ENCODE measurements at regions not wholly inside any gene's neighbourhood (a gene's known extent, or its start where the extent isn't known, plus 50 kb on each side); places are given as distances from the start of the nearest gene placed in this dataset.

DNA sequence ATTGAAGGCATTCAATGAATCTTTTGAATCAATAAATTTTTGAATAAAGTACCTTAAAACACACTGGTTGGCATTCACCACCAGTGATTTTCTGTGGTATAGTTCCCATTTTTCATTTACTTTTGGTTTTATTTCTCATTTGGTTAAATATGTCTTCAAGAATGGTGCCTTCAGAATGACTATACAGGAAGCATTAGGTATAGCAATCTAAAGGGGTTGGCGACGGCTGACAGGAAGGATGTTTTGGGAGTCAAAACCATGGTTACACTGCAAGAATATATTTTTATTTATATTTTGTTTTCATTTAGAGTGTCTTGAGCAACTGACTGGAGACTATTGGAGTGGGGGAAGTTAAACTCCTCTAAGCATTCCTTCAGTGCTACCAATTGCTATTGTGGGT lies 235.7 kb downstream of the HTR1A start:
- DNase-seq = no peak

DNA sequence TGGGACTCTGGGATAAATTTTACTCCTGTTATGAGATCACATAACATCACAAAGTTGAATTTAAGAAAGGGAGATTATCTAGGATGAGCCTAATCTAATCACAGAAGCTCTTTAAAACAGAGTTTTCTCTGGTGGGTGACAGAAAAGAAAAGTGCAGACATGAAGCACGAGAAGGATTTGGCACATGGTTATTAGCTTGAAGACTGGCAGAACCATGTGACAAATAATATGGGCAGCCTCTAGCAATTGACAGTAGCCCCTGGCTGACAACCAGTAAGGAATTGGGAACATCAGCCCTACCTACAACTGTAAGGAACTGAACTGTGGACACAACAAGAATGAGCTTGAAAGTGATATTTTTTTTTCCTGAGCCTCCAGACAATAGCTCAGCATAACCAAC lies 243.1 kb downstream of the HTR1A start:
- no peak for DNase-seq

DNA sequence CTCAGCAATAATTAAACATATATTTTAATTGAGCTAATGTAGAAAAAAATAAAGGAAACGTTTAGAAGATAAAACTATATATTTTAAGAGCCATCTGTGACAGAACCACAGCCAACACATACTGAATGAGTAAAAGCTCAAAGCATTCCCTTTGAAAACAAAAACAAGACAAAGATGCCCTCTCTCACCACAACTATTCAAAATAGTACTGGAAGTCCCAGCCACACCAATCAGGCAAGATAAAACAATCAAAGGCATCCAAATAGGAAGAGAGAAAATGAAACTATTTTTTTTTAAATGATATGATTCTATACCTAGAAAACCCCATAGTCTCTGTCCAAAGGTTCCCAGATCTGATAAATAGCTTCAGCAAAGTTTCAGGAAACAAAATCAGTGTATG lies 262.0 kb downstream of the HTR1A start:
- DNase-seq = no peak

DNA sequence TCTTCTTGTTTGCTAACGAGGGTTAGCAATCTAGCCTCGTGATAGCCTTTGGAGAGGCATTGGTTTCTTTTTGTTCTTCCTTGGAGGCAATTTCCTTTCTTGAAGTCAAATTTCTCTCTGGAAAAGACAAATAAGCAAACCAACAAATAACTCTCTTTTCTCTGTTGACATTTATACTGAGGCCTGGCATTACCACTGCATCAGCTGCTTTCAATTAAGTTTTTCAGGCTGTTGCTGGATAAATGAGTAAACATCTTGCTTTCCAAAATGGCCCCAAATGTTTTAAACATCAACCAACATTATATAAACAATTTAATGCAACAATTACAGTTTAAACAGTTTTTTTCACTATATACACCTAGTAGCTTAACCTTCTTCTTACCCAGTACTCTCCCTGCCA lies 264.4 kb downstream of the HTR1A start:
- DNase-seq = no peak

DNA sequence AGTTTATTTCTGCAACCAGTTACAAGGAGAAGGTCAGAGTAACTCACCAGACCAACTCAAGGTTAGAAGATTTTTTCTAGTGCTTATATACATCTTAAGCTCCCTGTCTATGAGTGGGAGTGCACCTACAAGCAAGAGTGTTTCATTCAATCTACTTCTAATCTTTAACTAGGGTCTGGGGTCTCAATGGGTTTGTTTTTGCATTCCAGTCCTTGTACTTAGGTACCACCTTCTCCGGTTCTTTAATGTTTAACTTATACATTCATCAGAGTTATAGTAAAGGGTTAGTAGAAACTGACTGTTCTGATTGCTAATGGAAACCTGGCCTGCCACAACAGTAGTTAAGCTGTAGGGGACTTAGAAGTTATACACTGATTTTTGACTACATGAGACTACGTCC lies 271.7 kb downstream of the HTR1A start:
- no peak for DNase-seq

DNA sequence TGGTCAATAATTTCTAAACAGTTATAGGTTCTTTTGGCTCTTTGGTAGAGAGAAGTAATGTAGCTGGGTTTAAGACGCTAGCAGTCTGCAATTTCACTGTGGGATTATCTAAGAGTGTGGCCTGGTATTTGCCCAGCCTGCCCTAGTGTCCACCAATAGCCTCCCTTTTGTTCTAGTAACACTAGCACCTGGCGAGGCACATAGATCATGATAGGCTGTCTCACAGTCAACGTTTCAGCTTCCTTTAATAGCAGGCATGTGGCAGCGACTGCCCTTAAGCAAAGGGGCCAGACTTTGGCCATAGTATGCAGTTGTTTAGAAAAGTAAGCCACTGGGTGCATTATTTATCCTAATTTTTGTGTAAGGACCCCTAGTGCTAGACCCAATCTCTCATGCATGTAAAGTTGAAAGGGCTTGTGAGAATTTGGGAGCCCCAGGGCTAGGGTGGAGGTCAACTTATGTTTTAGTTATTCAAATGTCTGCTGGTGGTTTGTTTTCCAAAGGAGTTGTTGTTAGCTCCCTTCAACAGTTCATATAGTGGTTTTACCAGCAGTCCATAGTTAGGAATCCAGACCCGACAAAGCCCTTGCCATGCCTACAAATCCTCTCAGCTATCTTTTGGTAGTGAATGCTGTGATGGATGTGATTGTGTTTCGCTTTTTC lies 274.3 kb downstream of the HTR1A start:
- no peak for DNase-seq

DNA sequence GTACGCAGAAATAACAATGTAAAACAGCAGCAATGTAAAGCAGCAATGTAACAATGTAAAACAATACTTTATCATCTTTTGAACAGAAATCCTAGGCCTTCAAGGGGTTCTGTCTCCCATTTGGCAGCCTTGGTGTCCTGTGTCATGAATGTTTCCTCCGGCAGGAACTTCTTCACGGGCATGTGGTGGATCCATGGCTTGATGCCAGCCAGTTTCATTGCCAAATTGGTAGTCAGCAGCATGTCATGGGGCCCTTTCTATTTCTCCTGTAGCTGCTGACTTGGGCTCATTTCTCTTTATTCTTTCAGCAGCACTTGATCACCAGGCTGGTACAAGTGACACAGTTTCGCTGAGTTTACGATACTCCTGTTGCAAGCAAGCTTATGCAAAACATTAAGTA lies 275.3 kb downstream of the HTR1A start:
- no peak for DNase-seq

DNA sequence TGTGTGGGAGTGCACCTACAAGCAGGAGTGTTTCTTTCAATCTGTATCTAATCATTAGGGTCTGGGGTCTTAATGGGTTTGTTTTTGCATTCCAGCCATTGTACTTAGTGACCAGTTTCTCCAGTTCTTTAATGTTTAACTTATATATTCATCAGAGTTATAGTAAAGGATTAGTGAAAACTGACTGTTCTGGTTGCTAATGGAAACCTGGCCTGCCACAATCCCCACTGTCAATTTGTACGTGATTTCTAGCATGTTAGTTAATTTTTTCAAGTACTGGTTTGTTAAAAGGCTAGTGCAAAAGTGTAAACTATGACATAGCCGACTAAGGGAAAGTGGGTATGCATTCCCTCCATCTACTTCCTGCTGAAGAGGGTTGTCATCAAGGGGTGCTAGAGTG lies 276.1 kb downstream of the HTR1A start:
- DNase-seq = no peak

DNA sequence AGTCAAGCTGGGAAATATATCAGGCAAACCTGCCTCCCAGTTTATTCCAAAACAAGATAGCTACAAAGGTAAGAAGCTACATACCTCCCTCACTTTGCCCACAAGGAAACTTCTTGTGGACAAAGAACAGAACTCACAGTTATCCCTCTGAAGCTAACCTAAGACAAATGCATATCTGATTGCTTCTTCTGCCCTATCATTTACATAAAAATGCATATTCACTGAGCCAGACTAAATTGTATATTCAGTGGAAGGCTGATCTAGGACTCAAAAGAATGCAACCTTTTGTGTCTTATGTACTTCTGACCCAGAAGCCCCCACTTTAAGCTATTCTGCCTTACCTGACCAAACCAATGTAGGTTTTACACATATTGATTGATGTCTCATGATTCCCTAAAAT lies 276.8 kb downstream of the HTR1A start:
- no peak for DNase-seq

DNA sequence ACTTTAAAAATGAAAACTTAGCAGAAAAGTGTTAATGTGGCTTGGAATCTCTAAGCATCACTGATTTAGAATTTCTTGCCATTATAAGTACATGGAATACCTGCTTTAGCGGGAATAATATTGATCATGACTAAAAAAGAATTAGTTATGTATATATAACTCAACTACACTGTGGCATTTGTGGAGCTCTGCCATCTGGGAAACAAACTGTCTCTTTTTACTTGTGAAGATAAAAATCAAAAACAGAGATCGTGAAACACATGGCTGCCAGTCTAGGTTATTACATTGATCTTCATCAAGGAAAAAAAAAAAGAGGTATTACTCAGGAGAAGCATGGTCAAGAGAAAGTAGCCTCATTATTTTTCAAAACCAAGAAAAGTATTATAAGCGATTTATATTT lies 287.4 kb downstream of the HTR1A start:
- no peak for DNase-seq

DNA sequence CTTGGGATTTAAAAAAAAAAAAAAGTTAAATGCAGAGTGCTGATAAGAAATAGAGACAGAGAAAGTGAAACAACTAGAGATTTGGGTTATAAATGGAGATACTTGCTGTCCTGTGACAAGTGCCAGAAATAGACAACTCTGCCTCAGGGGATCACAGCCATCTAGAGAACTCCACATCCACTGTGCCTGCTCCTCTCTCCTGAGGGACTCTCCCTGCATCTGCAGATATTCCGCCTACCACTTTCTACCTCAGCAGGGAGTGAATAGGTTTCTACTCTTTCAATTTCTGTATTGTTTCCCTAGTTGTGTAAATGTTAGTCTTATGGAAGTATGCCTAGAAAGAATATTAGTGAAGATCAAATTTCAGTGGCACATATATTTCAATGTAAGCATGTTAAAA lies 307.2 kb downstream of the HTR1A start:
- DNase-seq = peak in 1 of 2 experiments; percentile 37

DNA sequence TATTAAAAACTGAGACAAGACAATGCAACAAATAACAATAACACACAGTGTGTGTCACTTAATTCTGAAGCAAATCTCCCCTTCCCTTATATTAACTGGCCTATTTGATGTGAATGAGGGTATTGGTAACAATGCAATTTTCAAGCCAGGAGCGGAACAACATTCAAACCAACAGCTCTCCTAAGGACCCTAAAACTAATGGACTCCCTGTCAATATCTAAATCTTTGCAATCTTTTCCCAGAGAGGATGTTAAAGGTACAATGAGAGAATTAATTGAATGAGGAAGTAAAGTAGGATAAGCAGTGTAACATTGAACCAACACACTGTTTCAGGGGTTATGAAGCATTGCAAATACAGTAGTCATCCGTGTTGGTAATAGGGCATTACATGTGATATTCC lies 311.7 kb downstream of the HTR1A start:
- no peak for DNase-seq

DNA sequence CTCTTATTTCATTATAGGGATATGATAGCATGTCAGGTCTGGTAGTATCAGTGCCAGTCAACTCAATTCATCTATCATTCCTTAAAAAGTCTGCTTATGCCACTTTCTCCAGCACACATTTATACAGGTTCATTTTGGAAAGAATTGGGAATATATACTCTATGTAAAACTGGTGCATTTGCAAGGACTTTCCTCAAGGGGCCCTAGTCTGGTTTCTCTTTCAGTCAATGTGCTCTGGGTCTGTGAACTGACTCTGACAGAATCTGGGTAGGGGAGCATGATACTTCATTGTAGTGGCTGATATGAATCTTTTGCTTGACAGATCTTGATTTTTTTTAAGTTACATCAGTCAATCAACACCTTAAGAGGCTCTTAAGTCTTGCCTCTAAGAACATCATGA lies 313.9 kb downstream of the HTR1A start:
- DNase-seq = peak in 1 of 2 experiments; percentile 5

DNA sequence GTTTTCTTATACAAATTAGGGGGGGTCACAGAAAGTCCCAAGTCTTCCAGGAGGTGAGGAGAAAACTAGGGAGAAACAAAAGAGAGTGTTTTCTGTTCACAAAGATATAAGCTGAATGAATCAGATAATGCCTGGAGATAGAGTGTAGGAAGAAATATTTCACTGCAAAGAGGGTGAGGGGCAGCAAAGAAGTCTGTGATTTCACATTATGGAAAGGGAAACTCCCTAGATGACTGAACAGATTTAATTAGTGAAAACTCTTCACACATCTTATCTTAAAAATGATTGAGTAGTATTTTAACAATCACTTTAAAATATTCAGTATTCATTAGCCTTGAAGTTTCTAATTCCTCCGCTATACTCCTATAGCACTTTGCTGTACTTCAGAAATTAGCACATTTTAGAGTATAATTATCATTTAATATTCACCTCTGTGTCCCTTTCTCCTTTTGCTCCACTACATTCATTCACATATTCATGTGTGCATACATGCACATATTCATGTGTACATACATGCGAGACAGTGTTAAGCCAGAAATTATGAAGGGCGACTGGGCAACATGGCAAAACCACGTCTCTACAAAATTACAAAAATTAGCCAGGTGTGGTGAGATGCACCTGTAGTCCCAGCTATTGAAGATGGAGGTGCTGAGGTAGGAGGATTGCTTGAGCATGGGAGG lies 332.2 kb downstream of the HTR1A start:
- DNase-seq = no peak

DNA sequence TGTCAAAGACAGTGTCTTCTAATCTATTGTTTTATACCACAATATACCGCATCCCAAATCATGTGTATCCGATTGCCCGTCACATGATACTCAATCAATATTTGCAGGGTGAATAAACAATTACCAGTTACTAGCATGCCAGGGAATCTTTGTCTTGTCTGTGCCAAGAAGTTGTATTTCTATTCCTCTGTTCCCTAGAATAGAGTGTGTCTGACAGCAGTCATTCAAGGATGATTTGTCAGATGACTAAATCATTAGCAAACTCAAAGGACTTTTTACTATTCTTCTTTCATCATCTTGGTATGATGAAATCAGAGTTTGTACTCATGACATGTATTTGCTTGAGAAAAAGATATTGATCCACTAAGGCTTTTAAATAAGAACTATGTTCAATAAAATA lies 348.8 kb downstream of the HTR1A start:
- no peak for DNase-seq

DNA sequence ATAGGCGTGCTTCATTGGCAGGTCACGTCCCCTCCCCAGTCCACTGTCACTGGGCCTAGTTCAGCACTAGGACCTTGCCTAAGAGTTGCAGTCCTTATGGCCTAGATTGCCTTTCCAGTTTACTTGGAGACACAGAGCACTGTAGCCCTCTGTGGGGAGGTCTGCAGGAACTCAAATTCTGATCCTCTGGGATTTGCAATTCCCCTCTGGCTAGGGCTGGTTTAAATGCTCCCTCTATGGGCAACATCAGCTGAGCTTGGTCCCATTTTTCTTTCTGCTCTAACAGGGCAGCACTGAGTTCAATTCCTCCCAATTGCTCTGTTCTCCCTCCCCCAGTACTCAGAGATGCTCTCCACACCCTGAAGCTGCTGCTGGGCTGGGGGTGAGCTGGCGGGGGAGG lies 358.2 kb downstream of the HTR1A start:
- no peak for DNase-seq

DNA sequence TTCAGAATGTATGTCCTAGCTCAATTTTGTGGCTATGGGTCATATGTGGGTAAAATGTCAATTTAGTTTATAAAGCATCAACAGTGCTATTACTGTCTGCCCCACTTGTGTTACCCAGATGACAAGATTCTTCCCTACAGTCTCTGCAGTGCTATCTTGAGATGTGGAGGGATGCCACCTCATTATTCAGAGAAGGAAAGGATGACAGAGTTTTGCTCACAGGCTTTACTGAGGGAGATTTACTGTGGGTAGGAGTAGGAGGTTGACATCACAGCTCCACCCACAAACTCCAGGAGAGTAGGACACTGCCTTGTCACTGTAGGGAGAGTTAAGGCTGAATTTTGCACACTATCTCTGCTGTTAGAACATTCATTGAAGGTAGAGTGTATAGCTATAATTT lies 359.3 kb downstream of the HTR1A start:
- DNase-seq = no peak

DNA sequence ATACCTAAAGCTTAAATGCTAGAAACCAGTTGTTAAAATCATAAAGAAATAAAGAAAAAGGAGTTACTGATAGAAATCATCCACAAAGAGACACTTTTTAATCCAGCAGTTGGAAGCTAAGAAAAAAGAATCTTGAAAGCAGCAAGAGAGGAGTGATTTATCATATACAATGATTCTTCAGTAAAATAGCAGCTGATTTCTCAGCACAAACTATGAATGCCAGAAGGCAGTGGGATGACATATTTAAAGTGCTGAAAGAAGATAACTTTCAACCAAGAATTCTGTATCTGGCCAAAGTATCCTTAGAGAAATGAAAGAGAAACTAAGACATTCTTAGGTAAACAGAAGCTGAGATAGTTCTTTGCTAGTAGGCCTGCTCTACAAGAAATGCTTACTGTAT lies 366.0 kb downstream of the HTR1A start:
- no peak for DNase-seq

DNA sequence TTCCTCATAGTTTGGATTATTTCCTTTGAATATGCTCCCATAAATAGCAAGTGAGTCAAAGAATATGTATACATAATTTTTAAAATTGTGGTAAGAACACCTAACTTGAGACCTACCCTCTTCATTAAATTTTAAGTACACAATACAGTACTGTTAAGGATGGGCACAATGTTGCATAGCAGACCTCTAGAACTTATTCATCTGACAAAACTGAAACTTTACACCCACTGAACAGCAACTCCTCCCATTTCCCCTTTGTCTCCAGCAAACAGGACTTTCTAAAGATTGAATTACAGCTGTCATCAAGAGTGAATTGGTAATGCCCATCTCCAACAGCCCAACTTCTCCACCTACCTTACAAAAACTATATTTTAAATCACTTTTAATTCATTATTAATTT lies 388.9 kb downstream of the HTR1A start:
- no peak for DNase-seq

DNA sequence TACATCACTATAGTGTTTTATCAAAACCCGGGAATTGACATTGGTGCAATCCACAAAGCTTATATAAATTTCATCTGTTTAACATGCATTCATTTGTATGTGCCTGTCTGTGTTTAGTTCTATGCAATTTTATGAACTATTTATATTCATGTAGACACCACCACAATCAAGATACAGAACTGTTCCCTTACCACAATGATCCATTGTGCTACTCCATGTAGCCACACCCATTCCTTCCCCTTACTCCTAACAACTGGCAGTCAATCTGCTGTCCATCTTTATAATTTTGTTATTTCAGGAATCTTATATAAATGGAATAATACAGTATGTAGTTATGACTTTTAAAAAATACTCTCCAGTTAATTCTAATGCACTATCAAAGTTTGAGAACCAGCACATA lies 389.5 kb downstream of the HTR1A start:
- DNase-seq = no peak

DNA sequence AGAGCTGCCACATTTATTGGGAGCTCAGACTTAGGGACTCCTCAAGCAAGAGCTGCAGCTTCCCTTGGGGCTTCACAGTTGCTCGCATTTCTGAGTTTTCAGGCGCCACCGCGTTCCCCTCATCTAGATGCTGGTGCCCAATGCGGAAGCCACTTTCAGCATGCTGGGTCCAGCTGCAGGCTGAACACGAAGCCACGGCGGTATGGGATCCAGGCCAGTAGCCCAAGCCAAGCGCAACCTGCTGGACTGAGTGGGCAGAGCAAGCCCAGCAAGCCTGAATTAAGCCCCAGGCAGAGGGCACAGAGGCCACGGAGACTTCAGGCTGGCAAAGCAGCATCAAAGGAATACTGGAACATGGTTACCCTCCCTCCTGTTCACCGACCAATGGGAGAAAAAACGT lies 391.5 kb downstream of the HTR1A start:
- no peak for DNase-seq

DNA sequence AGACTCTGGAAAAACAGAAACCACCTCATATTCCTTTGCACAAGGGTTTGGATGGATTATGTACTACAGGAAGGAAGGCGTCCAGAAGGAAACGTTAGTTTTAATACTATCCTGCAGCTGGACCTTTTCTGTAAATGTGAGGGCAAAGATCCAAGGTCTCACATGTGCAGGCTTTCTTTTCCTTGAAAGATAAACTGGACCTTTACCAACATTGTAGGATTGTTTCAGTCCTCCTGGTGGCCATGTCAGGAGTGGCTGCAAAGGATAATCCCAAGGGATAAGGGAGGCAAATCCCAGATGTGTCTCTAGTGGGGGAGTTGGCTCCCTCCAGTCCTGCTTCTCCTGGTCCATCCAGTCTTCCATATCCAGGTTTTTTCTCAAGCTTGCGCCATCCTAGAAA lies 397.5 kb downstream of the HTR1A start:
- DNase-seq = no peak

DNA sequence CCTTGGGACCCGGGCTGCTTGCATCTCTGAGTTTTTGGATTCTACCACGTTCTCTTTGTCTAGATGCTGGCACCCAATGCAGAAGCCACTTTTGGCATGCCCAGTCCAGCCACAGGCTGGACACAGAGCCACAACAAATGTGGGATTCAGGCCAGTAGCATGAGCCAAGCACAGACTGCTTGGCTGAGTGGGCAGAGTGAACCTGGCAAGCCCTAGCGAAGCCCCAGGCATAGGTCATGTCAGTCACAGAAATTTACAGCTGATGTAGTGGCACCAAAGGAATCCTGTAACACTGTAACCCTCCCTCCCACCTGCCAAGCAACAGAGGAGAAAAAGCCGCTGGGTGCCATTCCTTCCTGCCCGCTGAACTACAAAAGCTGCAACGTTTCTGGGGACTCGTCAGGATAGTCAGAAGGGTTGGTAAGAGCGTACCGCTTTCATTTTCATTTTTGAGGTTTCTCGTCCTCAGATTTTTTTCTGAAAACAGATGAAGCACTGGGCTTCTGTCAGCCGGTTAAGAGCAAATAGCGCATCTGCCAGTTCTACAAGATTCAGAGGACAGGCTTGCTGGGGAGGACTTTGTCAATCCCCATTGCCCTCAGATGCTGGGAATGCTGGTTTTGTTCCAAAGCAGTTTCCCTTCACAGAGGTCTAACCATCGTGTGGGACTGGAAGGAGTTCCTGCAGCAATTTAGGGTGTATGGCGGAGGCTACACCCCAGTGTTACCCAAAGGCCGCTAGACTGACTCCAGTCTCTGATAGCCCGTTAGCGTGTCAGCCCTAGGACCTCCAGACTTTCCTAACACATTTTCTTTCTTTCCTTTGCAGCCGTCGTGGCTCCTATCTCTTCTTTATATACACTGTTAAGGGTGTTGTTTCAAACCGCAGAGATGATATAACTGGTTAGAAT lies 399.0 kb downstream of the HTR1A start:
- no peak for DNase-seq

DNA sequence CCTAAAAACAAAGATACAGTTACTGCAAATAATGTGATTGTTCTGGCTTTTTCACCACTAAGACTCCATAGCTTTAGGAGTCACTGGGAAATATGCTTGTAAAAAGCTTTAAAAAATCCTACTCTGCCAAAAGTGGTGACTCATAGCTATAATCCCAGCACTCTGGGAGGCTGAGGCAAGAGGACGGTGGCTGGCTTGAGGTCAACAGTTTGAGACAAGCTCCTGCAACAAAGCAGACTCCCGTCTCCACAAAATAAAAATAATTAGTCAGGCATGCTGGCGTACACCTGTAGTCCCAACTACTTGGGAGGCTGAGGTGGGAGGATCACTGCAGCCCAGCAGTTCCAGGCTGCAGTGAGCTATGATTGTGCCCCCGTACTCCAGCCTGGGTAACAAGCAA lies 406.4 kb downstream of the HTR1A start:
- DNase-seq = no peak

Measured in NCI-H524 (cell line).